Upper lobe of right lung (tissue), 1 donor: ENCODE measurements at regions not wholly inside any gene's neighbourhood (a gene's known extent, or its start where the extent isn't known, plus 50 kb on each side); places are given as distances from the start of the nearest gene placed in this dataset.
"Not testable (repeated sequence)": the region's sequence is repeated elsewhere in the genome, so short reads cannot be mapped to it uniquely, and the experiment has no call there.

Experiments used
- ATAC-seq: fragments of 200-7000 bp; cut with Tn5 transposase; one replicate; pipeline ENCODE4 v1.9.1; 2020; ENCODE audit warnings: mild to moderate bottlenecking, moderate library complexity
- DNase-seq: peaks from one replicate; pipeline ENCODE4 v3.0.0-alpha.2; 2020
- H3K27ac ChIP-seq: fragments of 200-600 bp; one replicate; pipeline ENCODE4 v1.8.0; 2022
- H3K27me3 ChIP-seq: fragments of 200-600 bp; one replicate; pipeline ENCODE4 v1.8.0; 2022; ENCODE audit warnings: mild to moderate bottlenecking
- H3K36me3 ChIP-seq: fragments of 200-600 bp; one replicate; pipeline ENCODE4 v1.8.0; 2022
- H3K4me1 ChIP-seq: fragments of 200-600 bp; one replicate; pipeline ENCODE4 v1.8.0; 2022
- H3K4me3 ChIP-seq: fragments of 200-600 bp; one replicate; pipeline ENCODE4 v1.8.0; 2022; ENCODE audit warnings: mild to moderate bottlenecking
- H3K9me3 ChIP-seq: fragments of 200-600 bp; one replicate; pipeline ENCODE4 v1.8.0; 2022
- CTCF ChIP-seq: fragments of 200-600 bp; IDR thresholded peaks from one replicate; pipeline ENCODE4 v1.8.0; 2022; ENCODE audit warnings: antibody characterized with exemption
- intact Hi-C: fragments of 100-400 bp; cut with DNase I; formaldehyde crosslinking; loops from one replicate; pipeline ENCODE4 v1.11.0; 2022
- donor health status: DM: no; HTN: yes; CAD: no; lungs with severe emphysema.

- Histone ChIP-seq H3K36me3 (no peaks in the 10 kb centered on the region), H3K9me3 (no peaks in the 10 kb centered on the region), H3K4me3 (no peak overlapping the region), H3K27me3 (no peaks in the 10 kb centered on the region), H3K4me1 (no peaks in the 10 kb centered on the region), H3K27ac (no peak overlapping the region)
- TF ChIP-seq CTCF, result no peak
- ATAC-seq (no peak), DNase-seq (no peak)
- intact Hi-C loops, result no loop called here
Observed at GRCh38 chr7:79512261-79512660, 58.8 kb upstream of the MAGI2 start.

- not testable (repeated sequence) for H3K4me1 ChIP-seq, H3K27ac ChIP-seq, ATAC-seq
Observed at GRCh38 chr7:79511056-79511455, 57.6 kb upstream of the MAGI2 start.

GRCh38 chr7:79507131-79507530, 53.7 kb upstream of the MAGI2 start:
- H3K36me3 ChIP-seq, result no peaks in the 10 kb centered on the region
- no peaks in the 10 kb centered on the region for H3K4me1 ChIP-seq
- intact Hi-C loops, result no loop called here
- H3K27ac ChIP-seq, result no peak overlapping the region
- no peaks in the 10 kb centered on the region for H3K27me3 ChIP-seq
- ATAC-seq (no peak), DNase-seq (no peak)
- TF ChIP-seq CTCF, result no peak
- no peaks in the 10 kb centered on the region for H3K9me3 ChIP-seq
- H3K4me3 ChIP-seq, result no peak overlapping the region

More at GRCh38 chr7:79511056-79511455, 57.6 kb upstream of the MAGI2 start:
- DNase-seq, H3K36me3 ChIP-seq, intact Hi-C loops, H3K9me3 ChIP-seq, H3K27me3 ChIP-seq, H3K4me3 ChIP-seq: not testable (repeated sequence)

- Histone ChIP-seq H3K4me3 (no peak overlapping the region), H3K27ac (no peak overlapping the region), H3K9me3 (no peaks in the 10 kb centered on the region), H3K27me3 (no peaks in the 10 kb centered on the region), H3K4me1 (no peaks in the 10 kb centered on the region), H3K36me3 (no peaks in the 10 kb centered on the region)
- TF ChIP-seq CTCF, result no peak
- ATAC-seq (peak; percentile 62), DNase-seq (no peak)
- intact Hi-C loops, result no loop called here
Observed at GRCh38 chr7:79506481-79506880, 53.0 kb upstream of the MAGI2 start.

GRCh38 chr7:79504607-79505389, 51.3 kb upstream of the MAGI2 start:
- intact Hi-C loops, result no loop called here
- Histone ChIP-seq H3K4me1 (no peaks in the 10 kb centered on the region), H3K9me3 (no peaks in the 10 kb centered on the region), H3K4me3 (no peak overlapping the region), H3K27me3 (no peaks in the 10 kb centered on the region), H3K27ac (no peak overlapping the region), H3K36me3 (no peaks in the 10 kb centered on the region)
- no peak for TF ChIP-seq CTCF
- ATAC-seq (peak; percentile 78), DNase-seq (no peak)
